Esophagus squamous epithelium (tissue), 5 donors: ENCODE measurements at regions not wholly inside any gene's neighbourhood (a gene's known extent, or its start where the extent isn't known, plus 50 kb on each side); places are given as distances from the start of the nearest gene placed in this dataset.

Experiments used
- DNase-seq: peaks from one replicate; lab custom pipeline; 2025; lab: John Stamatoyannopoulos, UW
- H3K27ac ChIP-seq, 4 donors: fragments of 200-600 bp; sonication (generic); one replicate each; pipeline ENCODE4 v1.5.1; 2016 to 2019; ENCODE audit warnings: mild to moderate bottlenecking in 1 of 4
- H3K27me3 ChIP-seq, 4 donors: fragments of 200-600 bp; sonication (generic); 1 replicate in 3 of 4; 2 replicates in 1 of 4; pipeline versions ENCODE4 v1.5.1 to v1.6.0; 2017 to 2021; ENCODE audit warnings: antibody characterized with exemption in 1 of 4
- H3K36me3 ChIP-seq, 3 donors: fragments of 200-600 bp; sonication (generic); one replicate each; pipeline ENCODE4 v1.5.1; 2016 to 2019
- H3K4me1 ChIP-seq, 3 donors: fragments of 200-600 bp; sonication (generic); one replicate each; pipeline ENCODE4 v1.5.1; 2017 to 2019
- H3K4me3 ChIP-seq, 4 donors: fragments of 200-600 bp; sonication (generic); 1 replicate in 3 of 4; 2 replicates in 1 of 4; pipeline ENCODE4 v1.5.1; 2016 to 2019; ENCODE audit warnings: mild to moderate bottlenecking in 2 of 4, moderate library complexity in 1 of 4
- H3K9me3 ChIP-seq, 3 donors: fragments of 200-600 bp; sonication (generic); one replicate each; pipeline ENCODE4 v1.5.1; 2016 to 2019
- POLR2A ChIP-seq, 4 donors: fragments of 450-650 bp; IDR thresholded peaks; one replicate each; pipeline ENCODE4 v1.6.1; 2017; ENCODE audit warnings: antibody characterized with exemption in 4 of 4, mild to moderate bottlenecking in 4 of 4, moderate library complexity in 3 of 4
- WGBS, 2 donors: methylation state at CpG; one replicate each; pipeline ENCODE4 v1.1.5; 2018; 5-methylcytosine and 5-hydroxymethylcytosine counted together
- intact Hi-C: fragments of 100-400 bp; cut with DNase I; formaldehyde crosslinking; loops from one replicate; pipeline ENCODE4 v1.15.0; 2022
- TF ChIP-seq, protein P1 (sequence below), 6 experiments: fragments of 450-650 bp in 4 of 6; fragments of 200-600 bp in 2 of 6; sonication (generic) in 2 of 6; IDR thresholded peaks; one replicate each; pipeline ENCODE4 v1.5.1; 2016 to 2019; ENCODE audit warnings: antibody characterized with exemption in 6 of 6, mild to moderate bottlenecking in 4 of 6, moderate library complexity in 4 of 6
- donor health status: DM: yes; HTN: yes; CAD: no.

DNA sequence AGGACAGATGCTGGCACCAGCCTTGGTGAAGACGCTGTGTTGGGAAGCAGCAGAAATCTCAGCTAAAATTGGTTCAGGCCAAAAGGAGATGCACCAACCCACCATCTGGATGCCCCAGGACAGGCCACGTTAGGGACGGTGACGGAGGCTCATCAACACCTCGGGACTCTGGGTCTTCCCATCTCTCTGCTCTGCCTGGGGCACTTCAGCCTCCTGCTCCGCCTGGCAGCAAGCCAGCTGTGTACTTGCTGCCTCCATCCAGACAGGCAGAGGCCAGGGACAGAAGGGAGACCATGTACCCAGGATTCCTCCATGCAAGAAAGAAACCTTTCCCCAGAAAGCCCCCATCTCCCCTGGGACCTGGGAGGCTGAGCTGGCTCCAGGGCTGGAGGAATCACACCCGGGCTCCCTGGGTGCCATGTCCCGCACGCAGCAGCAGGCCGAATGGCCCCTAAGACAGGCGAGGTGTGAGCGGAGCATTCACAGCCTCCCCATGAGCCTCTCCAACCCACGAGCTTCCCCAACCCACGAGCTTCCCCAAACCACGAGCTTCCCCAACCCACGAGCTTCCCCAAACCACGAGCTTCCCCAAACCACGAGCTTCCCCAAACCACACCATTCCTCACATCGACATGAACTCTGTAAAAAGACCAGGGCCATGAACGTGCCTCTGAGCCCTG, 274.5 kb downstream of the C16orf95 start:
- intact Hi-C loops: no loop called here
- WGBS, 2 donors: 36 to 75% methylated on average over 8 to 14 of the region's 20 CpGs
- H3K27me3 ChIP-seq: peaks cover 0 to 67% (median 0%) of the 10 kb centered on the region in 4 donors
- H3K27ac ChIP-seq: no peak overlapping the region
- DNase-seq: no peak
- no peaks in the 10 kb centered on the region for H3K36me3 ChIP-seq
- H3K4me3 ChIP-seq: no peak overlapping the region
- TF ChIP-seq POLR2A (IDR thresholded peaks at IDR 0.05): no peak
- TF ChIP-seq, protein P1, sequence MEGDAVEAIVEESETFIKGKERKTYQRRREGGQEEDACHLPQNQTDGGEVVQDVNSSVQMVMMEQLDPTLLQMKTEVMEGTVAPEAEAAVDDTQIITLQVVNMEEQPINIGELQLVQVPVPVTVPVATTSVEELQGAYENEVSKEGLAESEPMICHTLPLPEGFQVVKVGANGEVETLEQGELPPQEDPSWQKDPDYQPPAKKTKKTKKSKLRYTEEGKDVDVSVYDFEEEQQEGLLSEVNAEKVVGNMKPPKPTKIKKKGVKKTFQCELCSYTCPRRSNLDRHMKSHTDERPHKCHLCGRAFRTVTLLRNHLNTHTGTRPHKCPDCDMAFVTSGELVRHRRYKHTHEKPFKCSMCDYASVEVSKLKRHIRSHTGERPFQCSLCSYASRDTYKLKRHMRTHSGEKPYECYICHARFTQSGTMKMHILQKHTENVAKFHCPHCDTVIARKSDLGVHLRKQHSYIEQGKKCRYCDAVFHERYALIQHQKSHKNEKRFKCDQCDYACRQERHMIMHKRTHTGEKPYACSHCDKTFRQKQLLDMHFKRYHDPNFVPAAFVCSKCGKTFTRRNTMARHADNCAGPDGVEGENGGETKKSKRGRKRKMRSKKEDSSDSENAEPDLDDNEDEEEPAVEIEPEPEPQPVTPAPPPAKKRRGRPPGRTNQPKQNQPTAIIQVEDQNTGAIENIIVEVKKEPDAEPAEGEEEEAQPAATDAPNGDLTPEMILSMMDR (IDR thresholded peaks at IDR 0.05): no peak
- no peaks in the 10 kb centered on the region for H3K9me3 ChIP-seq
- peaks cover 0 to 10% (median 6%) of the 10 kb centered on the region in 3 donors for H3K4me1 ChIP-seq

DNA sequence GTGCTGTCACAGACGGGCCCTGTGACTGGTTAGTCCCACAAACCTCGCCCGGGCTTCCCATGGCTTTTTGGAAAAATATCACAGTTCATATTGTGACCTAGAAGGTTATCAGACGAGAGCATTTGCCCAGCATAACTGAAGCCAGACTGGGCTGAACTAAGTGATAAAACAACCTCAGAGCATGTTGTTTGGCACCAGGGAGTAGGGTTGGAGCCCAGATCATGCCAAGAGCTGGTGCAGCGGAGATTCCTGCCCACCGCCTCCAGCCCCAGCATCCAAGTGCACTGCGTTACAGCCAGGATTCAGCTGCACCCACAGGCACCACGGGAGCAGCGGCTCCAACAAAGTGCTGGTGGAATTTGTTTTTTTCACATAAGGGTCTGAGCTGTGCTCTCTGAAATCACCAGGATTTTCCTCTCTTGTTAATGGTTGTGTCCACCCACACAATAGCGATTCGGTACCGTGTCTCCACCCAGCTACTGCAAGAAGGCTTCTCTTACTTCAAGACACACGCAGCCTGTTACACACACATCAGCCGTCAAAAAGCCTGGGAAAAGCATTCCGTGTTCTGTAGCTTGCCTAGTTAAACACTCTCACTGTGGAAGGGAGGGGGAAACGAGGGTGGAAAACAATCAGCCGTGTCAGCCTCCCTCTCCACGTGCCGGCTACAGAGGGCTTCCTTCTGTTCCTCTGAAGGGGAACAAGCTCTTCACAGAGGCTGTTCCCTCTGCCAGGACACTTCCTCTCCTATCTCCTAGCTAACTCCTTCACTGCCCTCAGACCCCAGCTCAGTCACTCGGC, 273.8 kb downstream of the C16orf95 start:
- H3K27ac ChIP-seq: no peak overlapping the region
- DNase-seq: no peak
- no peaks in the 10 kb centered on the region for H3K36me3 ChIP-seq
- intact Hi-C loops: no loop called here
- TF ChIP-seq, protein P1 (IDR thresholded peaks at IDR 0.05): no peak
- TF ChIP-seq POLR2A (IDR thresholded peaks at IDR 0.05): no peak
- H3K4me1 ChIP-seq: peaks cover 0 to 10% (median 6%) of the 10 kb centered on the region in 3 donors
- WGBS, 2 donors: 21 to 34% methylated on average over 14 to 19 of the region's 20 CpGs
- H3K4me3 ChIP-seq: no peak overlapping the region
- H3K9me3 ChIP-seq: no peaks in the 10 kb centered on the region
- H3K27me3 ChIP-seq: peaks cover 0 to 73% (median 0%) of the 10 kb centered on the region in 4 donors

GRCh38 chr16:87044032-87044382, 273.2 kb downstream of the C16orf95 start:
- H3K36me3 ChIP-seq: no peaks in the 10 kb centered on the region
- peaks cover 0 to 10% (median 6%) of the 10 kb centered on the region in 3 donors for H3K4me1 ChIP-seq
- DNase-seq: no peak
- H3K27ac ChIP-seq: no peak overlapping the region
- WGBS, 2 donors: 41 to 44% methylated on average over 5 to 7 of the region's 8 CpGs
- intact Hi-C loops: no loop called here
- H3K27me3 ChIP-seq: peaks cover 0 to 79% (median 0%) of the 10 kb centered on the region in 4 donors
- no peak for TF ChIP-seq POLR2A (IDR thresholded peaks at IDR 0.05)
- TF ChIP-seq, protein P1 (IDR thresholded peaks at IDR 0.05): no peak
- no peak overlapping the region for H3K4me3 ChIP-seq
- no peaks in the 10 kb centered on the region for H3K9me3 ChIP-seq

DNA sequence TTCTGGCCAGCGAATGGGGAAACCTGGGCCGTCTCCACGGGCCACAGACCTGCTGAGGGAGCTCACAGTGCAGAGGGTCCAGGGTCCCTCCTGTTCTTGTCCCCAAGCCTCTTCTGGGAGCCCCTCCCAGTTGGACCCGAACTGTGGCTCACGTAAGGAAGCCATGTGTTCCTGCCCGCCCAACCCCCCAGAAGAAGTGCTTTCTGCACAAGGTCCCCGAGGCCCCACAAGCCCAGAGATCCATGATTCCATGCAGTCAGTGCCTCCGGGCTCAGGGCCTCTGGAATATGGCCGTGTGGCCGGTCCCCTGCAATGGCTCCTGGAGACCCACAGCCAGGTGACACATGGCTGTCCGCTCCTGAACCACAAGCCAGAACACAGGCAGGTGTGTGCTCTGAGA, 272.4 kb downstream of the C16orf95 start:
- Histone ChIP-seq H3K4me3 (no peak overlapping the region), H3K27ac (no peak overlapping the region), H3K9me3 (no peaks in the 10 kb centered on the region), H3K4me1 (peaks cover 0 to 10% (median 6%) of the 10 kb centered on the region in 3 donors), H3K36me3 (no peaks in the 10 kb centered on the region), H3K27me3 (peaks cover 0 to 80% (median 0%) of the 10 kb centered on the region in 4 donors)
- no peak for DNase-seq
- TF ChIP-seq, protein P1 (IDR thresholded peaks at IDR 0.05): no peak
- no peak for TF ChIP-seq POLR2A (IDR thresholded peaks at IDR 0.05)
- intact Hi-C loops: no loop called here
- 40 to 68% methylated on average over 1 to 3 of the region's 11 CpGs for WGBS, 2 donors
